ENCODE measurements at regions not wholly inside any gene's neighbourhood (a gene's known extent, or its start where the extent isn't known, plus 50 kb on each side); places are given as distances from the start of the nearest gene placed in this dataset.
"Not testable (repeated sequence)": the region's sequence is repeated elsewhere in the genome, so short reads cannot be mapped to it uniquely, and the experiment has no call there.

- DNase-seq (ENCODE audit: low read depth in 2 of 2), result no peak
Measured at GRCh38 chr1:181202986-181203555, 114.6 kb downstream of the IER5 start.

GRCh38 chr1:181204530-181204929 is 116.0 kb downstream of the IER5 start:
- DNase-seq (ENCODE audit: low read depth in 2 of 2), result no peak

DNA sequence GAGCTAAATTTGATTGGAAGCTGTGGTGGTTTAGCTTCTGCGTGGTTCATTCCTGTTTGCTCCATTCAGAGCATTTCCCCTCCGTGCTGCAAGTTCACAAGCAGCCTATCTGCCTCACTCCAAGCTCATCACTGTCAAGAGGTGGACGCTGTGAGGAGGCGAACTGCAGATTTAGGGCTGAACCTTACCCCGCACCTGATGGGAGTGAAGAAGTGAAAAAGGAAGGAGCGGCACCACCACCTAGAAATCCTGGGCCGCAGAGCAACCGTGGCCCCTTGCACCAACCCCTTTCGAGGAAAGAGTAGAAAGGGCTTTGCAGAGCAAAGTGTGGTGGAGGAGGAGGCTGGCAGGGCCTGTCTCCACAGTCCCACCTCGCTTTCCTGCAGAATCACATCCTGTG is 117.4 kb downstream of the IER5 start:
- no peak for DNase-seq (ENCODE audit: low read depth in 2 of 2)

GRCh38 chr1:181206513-181206912 is 118.0 kb downstream of the IER5 start:
- DNase-seq (ENCODE audit: low read depth in 2 of 2), result no peak

DNA sequence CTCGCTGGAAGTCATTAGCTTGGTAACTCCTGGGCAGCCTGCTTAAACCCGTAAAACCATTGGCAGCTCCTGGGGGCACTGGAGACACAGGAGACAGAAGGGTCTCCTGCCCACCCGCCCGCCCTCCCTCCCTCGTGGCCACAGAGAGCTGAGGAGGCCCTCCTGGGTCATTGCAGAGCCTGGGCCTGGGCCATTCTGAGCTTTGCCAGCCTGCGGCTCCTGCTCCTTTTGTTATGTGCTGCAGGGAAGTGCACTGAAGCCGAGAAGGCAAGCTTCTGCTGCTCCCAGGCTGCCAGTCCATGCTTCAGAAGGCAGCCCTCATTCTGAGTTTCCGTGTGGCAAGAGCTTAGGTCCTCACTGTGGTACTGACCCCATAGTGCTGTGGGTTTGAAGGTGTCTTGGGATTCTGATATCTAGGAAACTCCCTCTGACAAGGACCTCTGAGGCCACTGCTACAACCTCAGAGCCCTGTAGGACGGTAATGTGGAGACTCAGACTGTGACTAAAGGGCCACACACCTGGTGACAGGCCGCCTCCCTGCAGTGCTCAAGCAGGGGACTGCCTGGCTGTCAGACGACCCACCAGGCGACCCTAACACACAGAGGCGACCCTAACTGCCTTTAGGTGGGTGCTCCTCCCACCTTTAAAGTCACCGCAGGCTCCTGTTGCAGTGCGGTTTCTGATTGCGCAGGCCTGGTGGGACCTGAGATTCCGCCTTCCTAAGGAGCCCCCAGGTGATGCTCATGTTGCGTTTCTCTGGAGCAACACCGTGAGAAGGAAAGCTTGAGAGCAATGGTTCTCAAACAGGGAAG is 118.7 kb downstream of the IER5 start:
- no peak for DNase-seq (ENCODE audit: low read depth in 2 of 2)

GRCh38 chr1:181208083-181208482 is 119.6 kb downstream of the IER5 start:
- no peak for DNase-seq (ENCODE audit: low read depth in 2 of 2)

DNA sequence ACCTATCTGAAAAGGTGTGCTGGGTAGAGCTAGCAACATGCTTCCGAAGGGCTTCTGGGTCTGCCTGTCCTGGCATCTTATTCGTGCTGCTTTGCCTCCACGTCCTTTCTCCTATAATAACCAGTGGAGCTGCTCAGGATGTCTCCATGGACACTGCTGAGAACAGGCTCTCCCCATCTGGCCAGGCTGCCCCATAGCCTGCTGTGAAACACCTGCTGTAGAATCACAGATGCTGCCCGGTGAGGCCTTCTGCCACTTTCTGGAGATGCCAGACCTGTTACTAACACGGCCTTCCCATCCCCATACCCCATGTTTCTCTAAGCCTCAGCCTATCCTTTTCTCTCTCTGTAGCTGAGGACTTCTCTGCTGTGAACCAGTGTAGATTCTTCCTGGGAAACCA is 120.5 kb downstream of the IER5 start:
- no peak for DNase-seq (ENCODE audit: low read depth in 2 of 2)

DNA sequence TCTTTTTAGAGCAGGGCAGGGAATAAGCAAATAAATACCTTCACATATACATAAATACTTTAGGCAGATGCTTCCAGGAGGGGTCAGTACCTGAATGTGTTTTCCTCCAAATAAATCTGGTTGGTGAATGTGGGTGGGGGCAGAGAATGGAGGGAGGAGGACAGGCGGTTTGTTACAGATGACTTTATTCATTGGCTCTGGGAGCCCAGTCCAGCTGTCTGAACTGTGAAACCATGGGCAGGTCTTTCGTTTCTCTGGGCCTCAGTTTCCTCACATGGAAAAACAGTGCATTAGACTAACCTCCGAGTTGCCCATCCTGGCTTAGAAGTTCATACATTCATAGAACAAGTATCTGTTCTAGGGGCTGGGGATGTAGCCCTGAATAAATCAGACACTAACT is 124.6 kb downstream of the IER5 start:
- DNase-seq (ENCODE audit: low read depth in 2 of 2), result no peak

DNA sequence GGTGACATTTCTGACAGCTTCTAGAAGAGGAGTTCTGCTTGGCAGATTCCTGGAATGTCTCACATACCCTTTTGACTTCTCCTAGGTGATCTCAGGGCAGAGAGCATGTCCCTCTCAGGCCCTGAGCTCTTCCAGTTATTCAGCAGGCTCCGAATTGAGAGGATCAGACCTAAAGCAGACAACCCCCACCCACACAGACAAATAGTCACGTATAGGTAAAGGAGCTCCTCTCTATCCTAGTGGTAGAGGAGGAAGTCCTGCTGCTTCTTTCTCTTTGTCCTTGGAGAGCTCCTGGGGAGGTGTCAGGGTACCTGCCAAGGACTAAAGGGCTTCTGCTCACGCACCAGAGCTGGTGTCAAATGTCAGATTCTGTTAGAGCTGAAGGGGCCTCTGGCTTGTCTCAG is 128.1 kb downstream of the IER5 start:
- no peak for DNase-seq (ENCODE audit: low read depth in 2 of 2)

DNA sequence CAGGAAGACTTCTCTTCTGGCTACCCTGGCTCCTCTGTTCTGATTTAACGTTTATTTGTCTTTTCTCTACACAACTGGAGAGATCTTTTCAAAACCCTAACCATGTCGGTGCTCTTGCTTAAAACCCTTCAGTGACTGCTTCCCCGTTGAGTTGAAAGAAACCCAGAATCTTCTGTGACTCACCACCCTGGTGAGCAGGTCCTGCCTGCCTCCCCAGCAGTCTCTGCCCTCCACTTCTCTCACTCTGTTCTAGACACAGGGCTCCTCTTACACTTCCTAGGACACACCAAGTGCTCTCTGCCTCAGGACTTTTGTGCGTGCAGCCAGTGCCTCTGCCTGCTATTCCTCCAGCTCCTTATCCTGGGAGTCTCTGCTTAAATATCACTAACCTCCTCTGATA is 131.4 kb downstream of the IER5 start:
- no peak for DNase-seq (ENCODE audit: low read depth in 2 of 2)

GRCh38 chr1:181221078-181221477 is 132.6 kb downstream of the IER5 start:
- no peak for DNase-seq (ENCODE audit: low read depth in 2 of 2)

- no peak for DNase-seq (ENCODE audit: low read depth in 2 of 2)
Measured at GRCh38 chr1:181222972-181223505, 134.5 kb downstream of the IER5 start.

DNA sequence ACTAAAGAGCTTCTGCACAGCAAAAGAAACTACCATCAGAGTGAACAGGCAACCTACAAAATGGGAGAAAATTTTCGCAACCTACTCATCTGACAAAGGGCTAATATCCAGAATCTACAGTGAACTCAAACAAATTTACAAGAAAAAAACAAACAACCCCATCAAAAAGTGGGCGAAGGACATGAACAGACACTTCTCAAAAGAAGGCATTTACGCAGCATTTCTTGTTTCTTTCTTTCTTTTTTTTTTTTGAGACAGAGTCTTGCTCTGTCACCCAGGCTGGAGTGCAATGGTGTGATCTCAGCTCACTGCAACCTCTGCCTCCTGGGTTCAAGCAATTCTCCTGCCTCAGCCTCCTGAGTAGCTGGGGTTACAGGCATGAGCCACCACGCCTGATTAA is 138.2 kb downstream of the IER5 start:
- not testable (repeated sequence) for DNase-seq (ENCODE audit: low read depth in 2 of 2)

DNA sequence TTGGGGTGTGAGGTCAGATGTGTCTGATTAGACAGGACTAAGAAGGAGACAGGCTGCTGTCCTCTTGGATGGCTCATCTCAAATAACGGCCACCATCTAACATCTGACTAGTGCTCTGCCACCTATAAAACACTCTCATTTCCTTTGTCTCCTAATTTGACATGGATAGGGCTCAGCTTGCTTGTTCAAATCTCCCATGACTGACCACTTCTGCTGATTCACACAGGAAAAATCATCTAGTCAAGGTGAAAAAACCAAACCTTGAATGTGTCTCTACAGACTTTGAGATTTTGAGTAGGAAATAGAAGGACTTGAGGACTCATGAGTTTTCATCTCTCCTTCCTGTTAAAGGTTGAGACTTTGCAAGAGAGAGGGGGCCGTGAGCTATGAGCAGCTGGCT is 150.6 kb downstream of the IER5 start:
- DNase-seq (ENCODE audit: low read depth in 2 of 2), result no peak

DNA sequence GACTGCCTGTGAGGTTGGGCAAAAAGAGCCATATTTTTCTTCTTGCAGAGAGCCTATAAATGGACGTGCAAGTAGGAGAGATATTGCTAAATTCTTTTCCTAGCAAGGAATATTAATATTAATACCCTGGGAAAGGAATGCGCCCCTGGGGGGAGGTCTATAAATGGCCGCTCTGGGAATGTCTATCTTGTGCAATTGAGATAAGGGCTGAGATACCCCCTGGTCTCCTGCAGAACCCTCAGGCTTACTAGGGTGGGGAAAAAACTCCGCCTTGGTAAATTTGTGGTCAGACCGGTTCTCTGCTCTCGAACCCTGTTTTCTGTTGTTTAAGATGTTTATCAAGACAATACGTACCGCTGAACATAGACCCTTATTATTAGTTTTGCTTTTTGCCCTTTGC is 157.8 kb downstream of the IER5 start:
- not testable (repeated sequence) for DNase-seq (ENCODE audit: low read depth in 2 of 2)

GRCh38 chr1:181248361-181248760 is 159.9 kb downstream of the IER5 start:
- not testable (repeated sequence) for DNase-seq (ENCODE audit: low read depth in 2 of 2)

DNA sequence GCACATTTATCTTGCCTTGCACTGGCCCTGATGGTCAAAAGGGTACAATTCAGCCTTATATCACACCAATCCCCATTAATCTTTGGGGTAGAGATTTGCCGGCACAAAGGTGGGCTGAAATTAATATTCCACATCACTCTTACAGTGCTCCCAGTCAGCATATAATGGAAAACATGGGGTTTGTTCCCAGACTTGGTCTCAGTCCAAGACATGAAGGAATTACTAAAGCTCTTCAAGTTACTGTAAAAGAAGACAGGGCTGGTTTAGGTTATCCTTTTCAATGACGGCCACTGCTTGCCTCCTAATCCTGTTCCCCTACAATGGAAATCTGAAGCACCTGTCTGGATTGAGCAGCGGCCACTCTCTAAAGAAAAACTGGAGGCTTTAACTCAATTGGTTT is 160.7 kb downstream of the IER5 start:
- DNase-seq (ENCODE audit: low read depth in 2 of 2), result no peak

DNA sequence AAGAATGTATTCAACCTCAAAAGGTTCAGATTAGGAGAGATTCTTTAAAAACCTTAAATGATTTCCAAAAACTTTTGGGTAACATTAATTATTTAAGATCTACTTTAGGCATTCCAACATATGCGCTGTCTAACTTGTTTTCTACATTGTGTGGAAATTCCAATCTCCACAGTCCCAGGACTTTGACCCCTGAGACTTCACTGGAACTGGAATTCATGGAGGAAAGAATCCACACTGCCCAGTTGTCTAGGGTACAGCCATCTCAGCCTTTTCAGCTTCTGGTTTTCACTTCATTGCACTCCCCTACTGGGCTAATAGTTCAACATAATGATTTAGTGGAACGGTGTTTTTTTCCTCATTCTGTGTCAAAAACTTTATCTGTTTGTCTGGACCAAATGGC is 161.5 kb downstream of the IER5 start:
- DNase-seq (ENCODE audit: low read depth in 2 of 2), result no peak

DNA sequence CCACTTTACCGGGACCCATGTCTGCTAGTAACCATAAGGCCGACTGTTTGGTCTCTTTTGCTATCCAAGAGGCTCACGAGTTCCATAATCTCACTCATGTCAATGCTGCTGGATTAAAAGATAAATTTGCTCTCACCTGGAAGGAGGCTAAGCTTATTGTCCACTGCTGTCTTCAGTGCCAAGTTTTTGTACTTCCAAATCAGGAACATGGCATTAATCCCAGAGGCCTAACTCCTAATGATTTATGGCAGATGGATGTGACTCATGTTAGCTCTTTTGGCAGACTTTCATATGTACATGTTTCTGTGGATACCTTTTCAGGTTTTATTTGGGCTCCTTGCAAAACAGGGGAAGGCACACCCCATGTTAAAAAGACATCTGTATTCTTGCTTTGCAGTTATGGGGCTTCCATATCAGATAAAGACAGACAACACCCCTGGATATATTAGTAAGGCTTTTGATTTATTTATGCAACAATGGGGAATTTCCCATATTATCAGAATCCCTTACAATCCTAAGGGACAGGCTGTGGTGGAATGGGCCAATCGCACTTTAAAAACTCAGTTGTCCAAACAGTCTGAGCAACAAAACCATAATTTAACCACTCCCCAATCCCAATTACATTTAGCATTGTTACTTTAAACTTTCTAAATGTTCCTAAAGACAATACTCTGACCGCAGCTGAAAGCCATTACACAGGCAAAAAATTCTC is 162.7 kb downstream of the IER5 start:
- no peak for DNase-seq (ENCODE audit: low read depth in 2 of 2)

GRCh38 chr1:181251713-181252075 is 163.2 kb downstream of the IER5 start:
- no peak for DNase-seq (ENCODE audit: low read depth in 2 of 2)

- not testable (repeated sequence) for DNase-seq (ENCODE audit: low read depth in 2 of 2)
Measured at GRCh38 chr1:181253601-181254000, 165.1 kb downstream of the IER5 start.

- DNase-seq (ENCODE audit: low read depth in 2 of 2), result no peak
Measured at GRCh38 chr1:181255270-181255929, 166.9 kb downstream of the IER5 start.
